ENCODE measurements at regions not wholly inside any gene's neighbourhood (a gene's known extent, or its start where the extent isn't known, plus 50 kb on each side); places are given as distances from the start of the nearest gene placed in this dataset.

DNA sequence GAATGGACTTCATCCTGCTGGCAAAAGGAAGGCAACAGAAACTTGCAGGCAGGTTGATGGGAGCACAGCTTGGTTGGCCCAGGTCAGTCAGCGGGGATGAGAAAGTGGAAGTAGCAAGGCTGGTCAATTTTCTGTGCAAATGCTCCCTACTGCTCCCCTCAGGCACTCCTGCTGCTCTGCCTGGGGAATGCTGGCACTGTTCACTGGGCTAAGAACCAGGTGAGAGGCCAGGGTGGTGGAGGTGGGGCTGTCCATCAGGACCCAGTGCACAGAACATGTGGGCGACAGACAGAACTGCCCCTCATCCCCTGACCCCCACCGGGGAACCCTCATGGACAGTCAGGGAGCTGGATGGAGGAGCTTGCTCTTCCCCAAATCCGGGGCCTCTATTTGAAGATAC lies 593.1 kb downstream of the IRX1 start:
- no peak for DNase-seq (ENCODE audit: low read depth in 2 of 2)

- no peak for DNase-seq (ENCODE audit: low read depth in 2 of 2)
These were observed 593.7 kb downstream of the IRX1 start for GRCh38 chr5:4189317-4189716.

GRCh38 chr5:4191041-4191440 lies 595.4 kb downstream of the IRX1 start:
- DNase-seq (ENCODE audit: low read depth in 2 of 2): no peak

- no peak for DNase-seq (ENCODE audit: low read depth in 2 of 2)
These were observed 596.1 kb downstream of the IRX1 start for GRCh38 chr5:4191703-4192102.

GRCh38 chr5:4192111-4192510 lies 596.5 kb downstream of the IRX1 start:
- no peak for DNase-seq (ENCODE audit: low read depth in 2 of 2)

DNA sequence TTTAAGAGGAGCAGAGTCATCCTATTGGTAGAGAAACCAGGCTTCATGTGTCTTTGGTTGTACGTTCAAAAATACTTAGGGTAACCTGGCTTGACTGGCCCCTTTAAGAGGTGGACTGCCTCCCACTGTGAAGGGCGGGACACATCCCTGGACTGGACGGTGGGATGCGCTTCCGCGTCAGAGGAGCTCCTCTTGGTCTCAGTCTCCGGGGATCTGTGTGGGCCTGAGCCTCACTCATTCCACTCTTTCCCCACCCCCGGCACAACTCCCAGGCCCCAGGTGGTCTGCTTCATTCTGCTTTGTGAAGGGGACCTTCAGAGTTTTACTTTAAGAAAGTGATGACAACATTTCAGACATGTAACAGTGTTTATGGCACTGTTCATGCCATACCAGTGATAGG lies 601.1 kb downstream of the IRX1 start:
- DNase-seq (ENCODE audit: low read depth in 2 of 2): no peak

DNA sequence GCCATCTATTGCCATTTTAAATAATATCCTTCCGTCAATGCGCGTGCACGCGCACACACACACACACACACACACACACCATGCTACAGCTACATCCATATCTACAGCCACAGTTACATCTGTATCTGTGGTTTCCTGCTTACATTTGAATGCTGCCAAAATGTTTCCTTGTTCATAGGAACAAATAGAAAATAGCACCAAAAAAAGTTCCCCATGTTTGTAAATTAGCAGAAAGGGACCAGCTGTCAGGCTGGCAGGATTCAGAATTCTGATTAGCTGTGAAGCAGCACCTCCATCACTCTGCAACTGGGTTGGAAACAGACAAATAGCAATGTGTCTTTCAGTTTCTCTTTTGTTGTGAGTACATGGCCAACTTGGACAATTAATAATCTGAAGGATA lies 601.5 kb downstream of the IRX1 start:
- no peak for DNase-seq (ENCODE audit: low read depth in 2 of 2)

DNA sequence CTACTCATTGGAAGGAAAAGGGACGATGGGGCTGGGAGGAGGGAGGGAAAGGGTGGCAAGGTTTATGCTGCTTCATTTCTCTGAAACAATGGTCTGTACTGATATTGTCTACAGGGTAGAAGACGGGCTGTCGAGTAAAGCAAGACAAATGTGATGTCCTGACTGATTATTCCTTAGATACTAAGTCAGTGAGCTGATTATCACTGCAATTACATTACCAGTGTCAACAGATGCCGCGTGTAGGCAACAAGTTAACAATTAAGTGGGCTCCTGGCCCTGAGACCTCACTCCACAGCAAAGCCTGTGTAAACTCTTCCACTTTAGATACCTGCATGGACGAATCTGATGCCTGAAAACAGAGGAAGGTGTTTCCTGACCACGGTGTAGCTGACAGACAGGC lies 602.8 kb downstream of the IRX1 start:
- DNase-seq (ENCODE audit: low read depth in 2 of 2): no peak

GRCh38 chr5:4199049-4199841 lies 603.6 kb downstream of the IRX1 start:
- DNase-seq (ENCODE audit: low read depth in 2 of 2): no peak

GRCh38 chr5:4203146-4203545 lies 607.5 kb downstream of the IRX1 start:
- no peak for DNase-seq (ENCODE audit: low read depth in 2 of 2)

DNA sequence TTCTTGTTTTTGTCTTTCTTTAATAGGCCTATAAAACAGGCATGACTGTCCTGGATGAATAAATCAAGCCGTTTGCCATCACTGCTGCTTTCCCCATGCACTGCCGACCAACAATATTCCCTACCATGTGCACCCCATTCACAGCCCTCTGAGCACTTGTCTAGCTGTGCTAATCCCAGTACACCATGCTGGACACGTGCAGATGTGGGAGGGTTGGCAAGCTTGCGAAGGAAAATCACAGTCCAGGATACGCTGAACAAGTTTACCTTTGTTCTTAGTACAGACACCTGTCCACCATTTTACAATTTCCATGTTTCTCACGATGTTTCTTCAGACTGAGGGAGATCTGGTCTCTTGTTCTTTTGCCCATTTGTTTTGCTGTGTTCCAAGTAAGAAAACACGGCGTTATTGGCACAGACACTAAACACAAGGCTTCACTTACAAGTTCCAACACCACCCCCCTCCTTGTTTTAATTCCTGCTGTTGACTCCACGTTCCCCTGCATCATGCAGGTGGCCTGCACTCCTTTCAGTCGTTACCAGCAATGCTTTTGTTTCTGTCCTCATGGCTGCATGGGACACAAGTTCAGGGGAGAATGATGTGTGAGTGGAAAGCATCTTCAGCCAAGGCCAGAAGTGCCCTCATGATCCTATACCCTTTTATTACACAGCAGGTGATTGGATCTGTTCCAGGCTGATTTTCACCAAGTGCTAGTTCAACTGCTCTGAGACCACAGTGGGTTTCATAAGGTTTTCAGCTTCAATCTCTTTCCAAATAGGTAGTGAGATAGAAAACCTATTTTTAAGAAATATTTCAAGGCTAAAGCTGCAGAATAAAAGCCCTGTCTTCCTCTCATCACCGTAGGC lies 608.9 kb downstream of the IRX1 start:
- no peak for DNase-seq (ENCODE audit: low read depth in 2 of 2)

- DNase-seq (ENCODE audit: low read depth in 2 of 2): no peak
These were observed 609.8 kb downstream of the IRX1 start for GRCh38 chr5:4205398-4205797.

DNA sequence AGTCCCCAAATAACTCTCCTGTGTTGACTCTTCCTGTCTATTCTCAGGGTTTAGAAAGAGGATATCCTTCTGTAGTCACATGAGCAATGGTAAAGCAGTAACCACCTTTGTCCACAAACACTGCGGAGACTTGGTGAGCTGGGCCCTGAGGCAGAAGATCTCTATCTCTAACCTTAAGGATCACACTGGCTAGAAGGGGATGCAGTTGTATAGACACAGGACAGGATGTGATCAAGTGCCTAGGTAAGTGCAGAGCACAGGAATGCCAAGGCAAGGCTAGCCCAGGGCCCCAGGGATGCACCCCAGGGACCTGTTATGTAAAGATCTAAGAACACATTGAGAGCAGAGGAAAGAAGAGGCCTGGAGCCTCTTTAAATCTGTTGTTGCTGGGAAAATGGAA lies 610.5 kb downstream of the IRX1 start:
- no peak for DNase-seq (ENCODE audit: low read depth in 2 of 2)

- DNase-seq (ENCODE audit: low read depth in 2 of 2): no peak
These were observed 611.9 kb downstream of the IRX1 start for GRCh38 chr5:4207486-4207885.

- no peak for DNase-seq (ENCODE audit: low read depth in 2 of 2)
These were observed 612.9 kb downstream of the IRX1 start for GRCh38 chr5:4208537-4208936.

- no peak for DNase-seq (ENCODE audit: low read depth in 2 of 2)
These were observed 613.4 kb downstream of the IRX1 start for GRCh38 chr5:4208996-4209395.

DNA sequence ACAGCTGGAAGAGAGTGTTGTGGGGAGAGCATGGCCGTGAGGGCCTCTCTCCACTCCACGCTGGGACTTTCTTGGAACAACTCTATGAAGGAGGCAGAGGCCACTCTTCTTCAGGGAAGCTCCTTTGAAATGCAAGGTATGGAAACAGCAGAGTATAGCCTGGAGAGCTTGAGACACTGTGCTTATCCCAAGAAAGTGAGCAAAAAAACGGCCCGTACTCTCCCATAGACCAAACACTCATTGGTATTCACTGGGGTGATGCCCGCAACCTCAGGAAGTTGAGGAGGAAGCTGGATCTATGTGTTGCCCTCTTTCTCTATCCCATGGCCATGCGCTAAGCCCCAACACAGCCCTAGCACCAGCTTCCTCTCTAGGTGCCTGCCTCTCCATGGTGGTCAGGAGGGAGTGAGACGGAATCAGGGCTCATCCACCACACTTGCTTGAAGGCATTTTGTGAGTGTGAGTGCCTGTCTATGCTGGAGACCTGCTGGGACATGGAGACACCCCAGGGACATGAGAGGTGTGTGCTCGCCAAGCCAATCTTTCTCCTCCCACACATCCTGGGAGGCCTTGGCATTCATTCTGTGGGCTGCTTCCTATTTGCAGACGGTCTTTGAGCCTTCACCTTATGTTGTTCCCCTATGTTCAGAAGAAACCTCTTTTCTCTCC lies 616.6 kb downstream of the IRX1 start:
- DNase-seq (ENCODE audit: low read depth in 2 of 2): no peak

GRCh38 chr5:4212981-4213819 lies 617.6 kb downstream of the IRX1 start:
- DNase-seq (ENCODE audit: low read depth in 2 of 2): no peak

GRCh38 chr5:4215143-4215542 lies 619.5 kb downstream of the IRX1 start:
- no peak for DNase-seq (ENCODE audit: low read depth in 2 of 2)

GRCh38 chr5:4216142-4216541 lies 620.5 kb downstream of the IRX1 start:
- no peak for DNase-seq (ENCODE audit: low read depth in 2 of 2)

DNA sequence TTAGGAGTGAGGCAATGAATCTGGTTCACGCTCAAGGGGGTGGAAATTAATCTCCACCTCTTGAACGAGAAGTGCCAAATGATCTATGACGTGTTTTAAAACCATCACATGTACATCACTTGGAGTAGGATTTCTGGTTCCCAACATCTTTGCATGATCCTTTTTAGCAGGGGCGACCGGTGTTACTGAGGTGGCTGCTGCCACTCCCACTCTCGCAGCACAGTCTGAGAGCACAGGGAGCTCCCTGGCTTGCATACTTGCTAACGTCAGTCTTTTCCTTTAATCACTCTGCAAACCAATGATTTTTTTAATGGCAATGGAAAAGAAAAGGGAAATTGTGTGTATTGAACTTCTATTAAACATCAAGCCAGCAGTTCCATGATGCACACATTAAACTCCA lies 624.4 kb downstream of the IRX1 start:
- no peak for DNase-seq (ENCODE audit: low read depth in 2 of 2)

DNA sequence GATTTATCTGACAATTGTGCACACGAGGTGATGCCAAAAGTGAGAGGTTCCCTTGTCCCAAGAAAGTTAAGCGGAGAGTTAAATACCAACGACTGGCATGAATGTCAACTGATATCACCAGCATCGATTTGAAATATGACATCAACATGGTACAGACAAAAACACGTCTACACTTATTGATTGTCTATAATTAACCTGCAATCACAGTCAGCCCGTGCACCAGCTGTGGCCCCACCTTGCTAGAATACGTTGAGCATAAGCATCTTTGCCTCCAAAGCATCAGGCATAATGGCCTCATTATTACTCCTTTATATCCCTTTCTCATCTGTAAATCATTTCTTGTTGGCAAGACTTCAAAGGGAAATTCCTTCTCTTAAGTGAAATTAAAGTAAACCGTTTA lies 625.4 kb downstream of the IRX1 start:
- no peak for DNase-seq (ENCODE audit: low read depth in 2 of 2)

Measured in stimulated activated CD4-positive, alpha-beta T cell treated with anti-CD3 and anti-CD28 coated beads, Interleukin-1b, Interleukin-23, amount 100 ng/mL, for 1 hour (primary cell).